Fibroblast of skin of right quadriceps (primary cell): ENCODE measurements at regions not wholly inside any gene's neighbourhood (a gene's known extent, or its start where the extent isn't known, plus 50 kb on each side); places are given as distances from the start of the nearest gene placed in this dataset.
"Not testable (repeated sequence)": the region's sequence is repeated elsewhere in the genome, so short reads cannot be mapped to it uniquely, and the experiment has no call there.

Source experiments
- DNase-seq: peaks from one replicate; pipeline ENCODE4 v3.0.0-alpha.2; 2013

DNA sequence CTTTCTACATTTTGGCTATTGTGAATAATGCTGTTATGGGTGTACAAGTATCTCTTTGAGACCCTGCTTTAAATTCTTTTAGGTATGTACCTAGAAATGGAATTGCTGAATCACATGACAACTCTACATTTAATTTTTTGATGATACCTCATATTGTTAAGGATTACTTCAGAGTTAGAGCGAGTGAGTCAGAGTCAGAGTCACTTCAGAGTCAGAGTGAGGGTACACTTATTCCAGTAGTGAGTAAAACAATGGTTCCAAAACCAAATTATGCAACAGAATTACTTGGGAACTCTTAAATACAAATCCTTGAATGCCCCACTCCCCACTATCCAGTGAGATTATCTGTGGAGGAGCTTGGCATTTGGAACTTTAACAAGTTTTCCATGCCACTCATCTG, 50.3 kb upstream of the SNRK start:
- DNase-seq: no peak

DNA sequence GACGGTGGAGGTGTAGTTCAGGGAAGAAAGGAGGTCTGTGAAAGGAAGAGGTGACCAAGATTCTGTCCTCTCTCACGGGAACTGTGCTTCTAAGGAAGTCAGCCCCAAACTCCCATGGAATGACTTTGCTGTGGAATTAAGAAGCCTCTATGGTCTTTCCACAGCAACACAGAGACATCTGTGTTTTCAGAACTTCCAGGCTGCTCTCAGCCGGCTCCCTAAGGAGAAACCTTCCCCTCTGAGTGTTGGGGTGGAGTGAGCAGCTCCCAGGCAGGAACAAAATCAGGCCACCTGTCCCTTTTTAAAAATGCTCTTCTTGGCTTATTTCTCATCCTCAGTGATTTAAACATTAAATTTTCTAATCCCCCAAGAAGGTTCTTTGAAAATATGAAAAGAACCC, 53.3 kb upstream of the SNRK start:
- no peak for DNase-seq

DNA sequence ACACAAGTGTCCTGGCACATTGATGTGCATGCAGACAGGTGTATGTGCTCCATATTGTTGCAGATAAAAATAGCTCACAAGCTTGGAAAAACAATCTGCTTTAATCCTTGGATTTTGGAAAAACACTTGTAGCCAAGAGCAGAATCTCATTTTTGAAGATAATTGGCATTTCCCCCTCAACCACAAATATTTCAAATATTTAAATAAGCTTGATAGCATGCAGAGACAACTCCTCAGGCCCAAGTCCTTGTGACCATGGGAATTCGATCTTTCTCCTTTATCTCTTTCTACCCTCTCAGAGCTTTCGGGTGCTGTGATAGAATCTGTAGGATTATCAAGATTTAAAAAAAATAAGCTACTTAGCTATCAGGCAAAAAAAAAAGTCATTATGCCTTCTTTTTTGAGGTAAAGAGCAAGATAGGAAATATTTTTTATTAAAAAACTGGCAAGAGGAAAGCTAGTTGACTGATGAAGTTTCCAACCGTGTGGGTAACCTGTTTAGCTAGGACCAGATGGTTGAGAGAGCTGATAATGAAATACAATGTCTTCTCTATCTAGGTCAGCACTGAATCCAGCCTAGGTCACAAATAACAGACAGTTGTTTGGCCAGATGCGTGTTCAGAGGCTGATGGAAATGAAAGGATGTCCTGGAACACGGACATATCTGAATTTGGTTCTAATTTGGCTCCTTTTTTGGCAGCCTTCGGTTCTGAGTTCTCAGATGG, 54.9 kb upstream of the SNRK start:
- DNase-seq: peak; percentile 48

DNA sequence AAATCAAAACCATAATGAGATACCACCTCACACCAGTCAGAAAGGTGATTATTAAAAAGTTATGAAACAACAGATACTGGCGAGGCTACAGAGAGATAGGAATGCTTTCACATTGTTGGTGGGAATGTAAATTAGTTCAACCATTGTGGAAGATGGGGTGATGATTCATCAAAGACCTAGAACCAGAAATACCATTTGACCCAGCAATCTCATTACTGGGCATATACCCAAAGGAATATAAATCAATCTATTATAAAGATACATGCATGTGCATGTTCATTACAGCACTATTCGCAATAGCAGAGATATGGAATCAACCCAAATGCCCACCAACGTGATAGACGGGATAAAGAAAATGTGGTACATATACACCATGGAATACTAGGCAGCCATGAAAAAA, 56.5 kb upstream of the SNRK start:
- not testable (repeated sequence) for DNase-seq

DNA sequence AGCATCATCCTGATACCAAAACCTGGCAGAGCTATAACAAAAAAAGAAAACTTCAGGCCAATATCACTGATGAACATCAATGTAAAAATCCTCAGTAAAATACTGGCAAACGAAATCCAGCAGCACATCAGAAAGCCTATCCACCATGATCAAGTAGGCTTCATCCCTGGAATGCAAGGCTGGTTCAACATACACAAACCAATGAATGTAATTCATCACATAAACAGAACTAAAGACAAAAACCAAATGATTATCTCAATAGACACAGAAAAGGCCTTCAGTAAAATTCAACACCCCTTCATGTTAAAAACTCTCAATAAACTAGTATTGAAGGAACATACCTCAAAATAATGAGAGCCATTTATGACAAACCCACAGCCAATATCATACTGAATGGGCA, 58.7 kb upstream of the SNRK start:
- DNase-seq: not testable (repeated sequence)

DNA sequence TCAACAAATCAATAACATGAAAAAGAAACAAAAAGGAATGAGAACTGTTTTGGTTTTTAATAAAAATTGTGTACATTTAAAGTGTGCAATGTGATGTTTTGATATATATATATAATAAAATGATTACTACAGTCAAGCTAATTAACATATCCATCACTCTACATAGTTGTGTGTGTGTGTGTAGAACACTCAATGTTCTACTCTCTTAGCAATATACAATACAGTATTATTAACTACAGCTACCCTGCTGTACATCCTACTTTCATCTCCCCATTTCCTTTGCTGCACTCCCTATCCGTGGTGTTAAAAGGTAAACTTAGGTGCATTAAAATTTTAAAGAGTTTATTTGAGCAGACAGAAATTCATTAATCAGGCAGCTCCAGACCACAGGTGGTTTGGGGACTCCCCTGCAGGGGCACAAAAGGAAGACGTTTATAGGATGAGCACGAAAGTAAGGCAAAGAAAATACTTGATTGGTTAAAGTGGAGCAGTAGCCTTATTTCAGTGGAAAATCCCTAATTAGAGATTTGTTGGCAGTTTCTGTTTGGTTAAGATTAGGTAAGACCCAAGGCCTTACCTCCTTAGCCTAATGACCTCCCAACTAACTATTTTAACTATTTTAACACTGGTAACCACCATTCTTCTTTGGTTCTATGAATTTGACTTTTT, 61.8 kb upstream of the SNRK start:
- no peak for DNase-seq

DNA sequence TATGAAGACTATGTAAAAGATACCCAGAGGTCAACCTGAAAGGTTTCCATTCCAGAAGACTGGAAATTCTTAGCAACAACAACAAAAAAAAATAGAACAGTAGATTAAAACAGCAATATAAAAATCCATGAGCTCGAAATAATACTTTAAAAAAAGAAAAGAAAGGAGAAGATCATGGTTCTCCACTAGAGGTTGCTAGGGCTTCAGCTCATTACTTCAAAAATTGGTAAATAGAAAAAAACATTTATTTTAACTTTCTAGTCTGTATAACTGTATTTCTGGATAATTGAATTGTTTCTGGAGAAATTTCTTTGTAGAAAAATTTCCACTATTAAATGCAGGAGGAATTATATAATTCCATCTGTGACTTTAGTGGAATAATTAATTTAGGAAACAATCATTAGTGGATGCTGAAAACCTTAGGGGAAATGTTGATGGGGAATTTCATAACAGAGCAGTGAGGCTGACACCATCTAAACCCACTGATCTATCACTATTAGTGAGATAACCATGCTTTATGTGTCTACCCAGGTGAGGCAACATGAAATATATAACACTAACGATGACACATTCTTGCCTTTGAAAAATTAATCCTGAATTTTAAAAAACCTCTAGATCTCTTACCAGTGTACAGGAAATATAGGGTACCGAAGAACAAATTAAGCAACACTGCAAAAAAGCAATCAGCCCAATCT, 62.5 kb upstream of the SNRK start:
- no peak for DNase-seq

DNA sequence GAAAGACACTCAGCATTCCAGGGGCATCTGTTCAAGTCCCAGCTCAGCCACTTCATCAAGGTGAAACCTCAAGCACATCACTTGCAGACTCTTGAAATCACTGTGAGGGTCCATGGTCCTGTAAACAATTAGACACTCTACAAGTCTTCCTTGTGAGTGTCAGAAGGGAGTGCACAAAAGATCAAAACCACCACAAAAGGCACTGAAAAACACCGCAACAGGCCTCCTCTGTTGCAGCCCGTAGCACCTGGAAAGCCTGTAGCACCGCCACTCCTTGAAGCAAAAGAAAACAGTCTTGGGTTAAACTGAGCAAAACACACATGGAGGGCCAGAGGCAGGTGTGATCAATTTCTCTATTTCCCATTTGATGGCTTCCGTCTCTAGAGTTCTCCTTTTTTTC, 63.8 kb upstream of the SNRK start:
- DNase-seq: no peak

DNA sequence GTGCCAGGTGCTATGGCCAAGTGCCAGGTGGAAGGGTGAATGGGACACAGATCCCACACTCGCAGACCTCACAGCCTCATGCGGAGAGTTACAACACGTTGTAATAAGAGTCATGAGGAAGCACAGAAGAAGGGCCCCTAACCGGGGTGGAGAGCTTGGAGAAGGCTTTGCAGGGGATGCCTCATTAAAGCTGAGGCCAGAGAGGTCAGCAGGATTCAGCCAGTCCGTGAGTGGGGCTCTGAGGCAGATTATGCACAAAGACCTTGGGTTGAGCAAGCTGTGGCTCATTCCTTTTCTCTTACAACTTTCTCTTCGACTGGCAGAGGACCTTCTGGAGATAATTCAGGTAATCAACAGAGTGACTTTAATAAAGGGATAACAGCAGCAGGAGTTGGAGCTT, 65.3 kb upstream of the SNRK start:
- no peak for DNase-seq

DNA sequence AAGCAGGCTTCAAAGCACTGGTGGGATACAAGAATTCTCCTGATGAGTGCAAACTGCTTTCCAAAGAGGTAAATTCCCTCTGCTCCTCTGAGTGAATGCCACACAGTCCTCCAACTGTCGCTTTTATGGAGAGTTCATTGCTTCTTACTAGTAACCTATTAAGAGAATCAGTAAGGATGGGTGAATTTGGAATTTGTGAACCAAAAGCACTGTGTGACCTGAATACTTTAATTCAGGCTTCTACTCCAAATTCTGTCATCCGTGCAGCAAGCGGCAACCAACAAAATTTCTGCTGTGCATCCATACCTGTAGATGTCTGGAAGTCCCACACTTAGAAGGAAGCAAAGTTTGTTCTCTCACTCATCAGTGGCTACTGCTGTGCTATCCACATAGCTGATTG, 66.7 kb upstream of the SNRK start:
- DNase-seq: no peak

DNA sequence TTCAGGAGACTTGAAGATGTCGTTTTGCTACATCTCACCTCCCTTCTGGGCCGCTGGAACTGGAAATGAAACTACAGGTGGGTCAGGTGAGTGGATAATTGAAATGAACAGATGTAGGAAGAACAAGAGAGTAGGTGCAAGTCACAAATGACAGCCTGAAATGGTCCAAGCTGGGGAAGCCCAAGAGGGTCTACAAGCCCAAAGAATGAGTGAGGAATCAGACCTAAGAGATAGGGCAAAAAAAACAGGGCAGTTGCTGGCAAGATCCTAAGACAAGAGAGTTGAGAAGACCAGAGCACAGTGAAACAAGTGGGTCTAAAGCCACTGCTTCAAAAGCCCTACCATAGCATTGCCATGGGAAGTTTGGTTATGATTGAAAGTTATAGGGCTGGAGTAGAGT, 67.4 kb upstream of the SNRK start:
- DNase-seq: no peak

DNA sequence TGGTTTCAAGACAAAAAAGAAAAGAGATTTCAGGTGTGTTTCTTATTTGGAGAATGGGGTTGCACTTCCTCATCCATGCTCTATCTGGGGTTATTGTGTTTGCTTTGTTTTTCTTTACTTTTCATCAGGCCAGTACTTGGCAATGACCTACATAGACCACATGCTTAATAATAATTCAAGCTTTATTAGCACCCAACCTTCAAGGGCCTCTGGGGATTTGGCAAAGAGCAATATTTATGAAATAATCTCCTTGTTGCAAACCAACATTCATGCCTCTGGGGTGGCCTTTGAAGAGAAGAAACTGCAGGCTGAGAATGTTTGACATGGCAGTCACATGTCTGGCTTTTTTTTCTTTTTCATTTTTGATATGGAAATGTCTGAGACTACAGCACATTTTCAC, 68.2 kb upstream of the SNRK start:
- no peak for DNase-seq

DNA sequence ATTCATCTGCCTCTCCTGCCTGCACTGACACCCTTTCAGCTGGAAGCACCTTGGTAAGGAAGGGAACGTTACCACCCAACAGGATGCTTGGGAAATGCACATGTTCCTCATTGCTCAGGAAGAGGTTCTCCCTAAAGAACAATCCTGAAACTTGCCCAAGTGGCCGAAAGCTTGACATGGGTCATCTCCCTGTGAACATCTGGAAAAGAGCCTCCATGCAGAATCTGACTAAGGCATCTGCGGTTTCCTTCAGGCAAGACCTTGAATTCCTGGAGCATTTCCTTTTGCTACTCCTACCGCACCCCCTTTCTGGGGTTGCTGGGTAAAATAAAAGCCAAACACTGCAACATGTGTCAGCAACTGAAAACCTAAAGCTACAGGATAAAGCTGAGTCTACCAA, 68.7 kb upstream of the SNRK start:
- peak; percentile 10 for DNase-seq

DNA sequence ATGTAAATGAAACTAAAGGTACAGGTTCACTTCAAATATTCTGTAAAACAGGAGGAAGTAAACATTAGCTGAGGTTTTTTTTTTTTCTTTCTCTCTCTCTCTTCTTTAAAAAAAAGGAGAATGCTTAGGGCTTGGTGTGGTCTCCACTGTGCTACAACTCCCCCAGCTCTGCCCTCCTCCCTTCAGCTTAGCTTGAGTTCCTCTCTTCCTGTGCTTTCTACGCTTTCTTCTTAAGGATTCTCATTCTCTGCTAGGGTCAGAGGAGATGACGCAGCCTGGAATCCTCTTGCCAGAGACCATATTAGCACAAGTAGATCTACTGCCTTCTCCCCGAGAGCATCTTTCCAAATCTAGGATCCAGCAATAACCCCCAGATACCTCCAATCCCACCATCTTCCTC, 69.1 kb upstream of the SNRK start:
- no peak for DNase-seq

DNA sequence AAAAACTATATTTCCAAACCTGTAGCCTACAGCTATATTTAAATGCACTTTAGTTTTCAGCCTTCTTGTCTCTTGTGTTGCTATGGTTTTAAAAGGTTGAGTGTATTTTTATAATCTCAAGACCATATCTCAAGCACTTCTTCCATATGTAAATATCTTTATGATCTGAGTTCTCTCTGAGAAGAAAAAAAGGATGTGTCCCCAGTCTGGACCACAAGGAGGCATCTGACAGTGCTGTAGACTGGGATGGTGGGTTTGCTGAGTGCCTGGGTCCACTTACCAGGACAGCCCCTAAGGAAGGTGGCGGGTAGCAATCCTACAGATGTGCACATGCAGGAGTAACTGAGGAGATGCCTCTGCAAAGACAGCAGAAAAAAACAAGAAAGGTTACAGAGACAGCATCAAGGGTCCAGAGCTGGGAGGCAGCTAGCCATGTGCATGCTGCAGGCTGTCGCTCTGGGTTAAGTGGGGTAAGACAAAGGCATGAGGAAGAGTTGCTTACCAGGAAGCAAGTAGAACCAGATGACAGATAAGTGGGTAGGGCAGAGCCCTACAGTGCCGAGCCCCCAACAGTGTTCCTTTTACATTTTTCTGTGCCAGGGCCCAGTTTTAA, 70.6 kb upstream of the SNRK start:
- no peak for DNase-seq

DNA sequence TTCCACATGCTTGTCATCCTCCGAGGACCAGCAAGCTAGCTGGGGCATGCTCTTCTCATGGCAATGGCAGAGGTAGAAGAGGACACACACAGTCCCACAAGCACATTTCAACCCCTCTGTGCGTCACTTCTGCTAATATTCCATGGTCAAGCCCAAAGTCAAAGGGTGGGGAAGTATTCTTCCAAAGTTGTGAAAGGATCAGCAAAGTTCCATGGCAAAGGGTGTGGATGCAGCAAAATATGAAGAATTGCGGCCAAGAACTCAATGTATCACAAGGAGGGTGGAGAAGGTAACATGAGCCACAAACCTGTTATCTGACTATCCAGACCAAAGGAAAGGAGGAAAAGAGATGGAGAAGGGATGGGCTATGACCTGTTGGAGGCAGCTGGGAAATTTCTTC, 71.2 kb upstream of the SNRK start:
- DNase-seq: no peak

DNA sequence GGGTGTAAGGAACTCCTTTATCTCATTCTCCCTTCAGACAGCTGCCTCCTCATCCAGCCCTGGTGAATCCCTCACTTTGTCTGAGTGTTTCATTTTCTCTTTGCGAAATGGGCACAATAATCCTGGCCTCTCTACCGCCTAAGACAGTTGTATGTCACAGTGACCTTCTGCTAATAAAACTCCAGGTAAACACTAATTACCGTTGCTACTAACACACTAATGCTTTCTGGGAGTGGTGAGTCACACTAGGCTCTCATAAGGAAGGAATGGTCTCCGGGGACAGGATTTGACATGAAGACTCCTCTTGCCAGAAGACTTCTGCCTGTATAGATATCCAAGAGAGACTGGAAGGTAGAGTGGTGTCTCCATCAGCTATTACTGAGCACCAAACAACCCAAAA, 71.7 kb upstream of the SNRK start:
- peak; percentile 6 for DNase-seq

DNA sequence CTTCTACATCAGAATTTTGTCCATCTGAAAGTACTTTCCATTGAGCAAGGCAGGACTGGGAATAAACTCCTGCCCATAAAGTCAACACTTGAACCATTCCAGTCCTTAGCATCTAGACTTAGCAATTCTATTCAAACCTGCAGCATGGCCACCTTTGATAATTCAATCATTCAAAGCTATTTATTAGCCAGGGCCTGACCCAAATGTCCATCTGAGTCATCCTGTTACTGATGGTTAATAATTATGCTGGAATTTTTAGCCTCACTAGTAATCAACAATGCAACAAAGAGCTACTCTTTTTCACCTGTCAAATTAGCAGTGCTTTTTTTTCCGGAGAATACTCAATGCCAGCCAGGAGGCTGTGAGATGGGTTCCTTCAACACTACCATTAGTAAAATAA, 72.7 kb upstream of the SNRK start:
- DNase-seq: no peak

DNA sequence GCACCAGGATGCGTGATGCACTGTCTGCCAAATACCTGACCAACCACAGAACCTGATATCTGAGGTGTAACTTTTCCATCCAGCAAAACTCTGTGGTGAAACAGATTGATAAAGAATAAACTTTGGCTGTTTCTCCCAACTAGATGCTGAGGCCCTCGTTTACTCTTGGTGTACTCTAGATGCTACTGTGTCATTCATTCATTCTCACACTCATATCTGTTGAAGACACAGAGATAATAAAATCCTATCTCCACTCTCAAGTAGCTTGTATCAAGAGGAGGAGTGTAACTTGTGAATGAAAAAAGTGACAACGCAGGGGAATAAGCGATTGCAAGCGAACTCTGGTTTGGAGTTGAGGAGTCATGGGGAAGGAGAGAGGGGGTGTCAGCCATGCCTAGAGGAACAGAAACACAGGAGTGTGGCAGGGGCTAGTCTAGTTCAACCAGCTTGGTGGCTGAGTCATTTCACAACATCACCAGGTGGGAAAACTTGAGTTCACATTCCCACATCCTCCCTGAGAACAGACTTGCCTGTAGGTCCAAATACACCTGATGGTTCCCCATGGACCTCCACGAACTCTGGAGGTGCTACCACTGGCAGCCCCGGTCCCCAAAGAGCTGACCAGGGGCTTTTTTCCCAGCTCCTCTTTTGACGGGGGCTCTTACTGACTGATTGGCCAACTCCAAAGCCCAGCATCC, 73.3 kb upstream of the SNRK start:
- DNase-seq: no peak

DNA sequence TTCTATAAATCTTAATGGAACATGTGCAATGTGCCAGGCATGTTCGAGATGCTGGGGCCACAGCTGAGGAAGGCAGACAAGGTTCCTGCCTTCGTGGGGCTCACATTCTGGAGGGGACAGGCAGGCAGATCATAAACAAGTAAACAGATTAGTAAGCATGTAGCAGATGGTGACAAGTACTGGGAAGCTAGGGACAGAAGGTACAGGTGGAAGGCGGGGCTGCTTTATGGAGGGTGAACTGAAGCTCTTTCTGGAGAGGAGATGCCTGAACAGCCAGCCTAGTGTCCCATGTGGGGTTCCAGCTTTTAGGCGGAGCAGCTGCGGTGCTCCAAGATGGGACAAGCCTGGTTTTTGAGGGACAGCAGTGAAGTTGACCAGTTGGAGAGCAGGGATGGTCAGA, 74.7 kb upstream of the SNRK start:
- no peak for DNase-seq

DNA sequence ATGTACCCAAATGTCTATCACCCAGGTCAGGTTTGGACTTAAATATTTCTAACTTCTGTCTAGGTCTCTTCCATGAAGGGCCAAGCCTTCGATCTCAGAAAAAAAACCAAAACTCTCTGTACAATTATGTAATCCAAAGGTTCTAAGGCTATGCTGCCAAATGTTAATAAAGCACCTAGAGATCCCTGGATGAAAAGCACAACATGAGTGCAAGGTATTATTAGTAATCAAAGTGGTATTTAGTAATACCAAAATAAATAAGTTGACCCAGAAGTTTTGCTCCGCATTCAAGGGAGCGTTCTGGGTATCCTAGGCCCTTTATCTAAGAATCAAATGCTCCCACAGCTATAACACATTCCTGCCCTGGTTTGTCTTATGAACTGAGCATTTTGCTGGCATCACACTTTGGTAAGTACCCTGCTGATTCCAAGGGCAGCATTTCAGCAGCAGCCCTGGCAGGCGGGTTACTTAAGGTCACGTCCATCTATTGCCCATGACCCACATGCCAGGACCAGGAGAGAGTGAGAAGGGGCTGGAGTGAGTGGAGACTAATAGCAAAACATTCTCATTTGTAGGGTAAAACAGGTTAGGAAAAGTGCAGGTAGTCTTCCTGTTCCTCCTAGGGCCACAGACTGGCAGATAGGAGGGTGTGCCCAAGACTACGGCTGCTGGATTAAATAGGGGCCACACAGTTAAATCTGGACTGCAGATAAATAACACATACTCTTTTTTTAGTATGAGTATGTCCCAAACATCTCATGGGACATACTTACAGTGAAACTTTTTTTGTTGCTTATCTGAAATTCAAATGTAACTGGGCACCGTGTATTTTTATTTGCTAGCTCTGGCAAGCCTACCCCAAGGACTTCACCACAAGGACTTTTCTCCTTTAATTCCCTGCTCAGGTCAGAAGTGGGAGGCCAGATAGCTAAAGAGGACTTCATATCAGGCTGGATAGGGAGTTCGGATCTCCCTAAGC, 76.0 kb upstream of the SNRK start:
- no peak for DNase-seq

DNA sequence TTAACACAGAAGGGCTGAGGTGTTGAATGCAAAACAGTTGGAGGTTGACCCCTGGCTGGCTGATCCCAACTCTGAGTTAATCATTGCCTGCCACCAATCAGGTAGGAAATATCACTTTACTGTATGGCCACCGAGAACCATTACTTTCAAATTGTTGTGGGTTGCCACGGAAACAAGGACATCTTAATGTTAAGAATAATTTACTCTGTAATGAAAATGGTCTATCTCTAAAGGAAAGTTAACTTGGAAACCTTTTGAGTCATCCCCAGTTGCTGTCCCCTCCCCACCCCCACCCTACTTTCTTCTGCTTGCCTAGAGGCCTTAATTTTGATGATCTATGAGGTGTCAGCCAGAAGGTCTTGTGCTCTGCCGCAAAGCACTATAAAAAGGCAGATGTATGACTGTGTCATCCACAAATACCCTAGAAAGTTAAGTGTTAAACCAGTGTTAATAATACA, 78.7 kb upstream of the SNRK start:
- peak; percentile 43 for DNase-seq
